Activated CD8-positive, alpha-beta memory T cell treated with anti-CD3 and anti-CD28 coated beads, Interleukin-2, amount 10 ng/mL, durations not matched to agents 7 days and 5 days (primary cell): ENCODE measurements at regions not wholly inside any gene's neighbourhood (a gene's known extent, or its start where the extent isn't known, plus 50 kb on each side); places are given as distances from the start of the nearest gene placed in this dataset.
"Not testable (repeated sequence)": the region's sequence is repeated elsewhere in the genome, so short reads cannot be mapped to it uniquely, and the experiment has no call there.

Source experiments
- ATAC-seq: fragments of 150-1000 bp; cut with Tn5 transposase; one replicate; pipeline ENCODE4 v1.10.0; 2021; ENCODE audit warnings: moderate library complexity
- CTCF ChIA-PET: fragments of 350-600 bp; sonication (Branson Sonifier 250); formaldehyde crosslinking; loops from one replicate; lab custom pipeline; 2021; ENCODE audit warnings: antibody characterized with exemption; lab: Charles Lee
- DNase-seq: peaks from one replicate; pipeline ENCODE4 v3.0.0-alpha.2; 2020
- H3K27ac Mint-ChIP-seq: one replicate; pipeline ENCODE4 v1.8.0; 2021; ENCODE audit warnings: mild to moderate bottlenecking, mixed read lengths
- H3K27me3 Mint-ChIP-seq: one replicate; pipeline ENCODE4 v1.8.0; 2021; ENCODE audit warnings: mixed read lengths
- H3K36me3 Mint-ChIP-seq: one replicate; pipeline ENCODE4 v1.8.0; 2021; ENCODE audit warnings: mild to moderate bottlenecking, mixed read lengths
- H3K4me1 Mint-ChIP-seq: one replicate; pipeline ENCODE4 v1.8.0; 2021; ENCODE audit warnings: mixed read lengths
- H3K4me3 Mint-ChIP-seq: one replicate; pipeline ENCODE4 v1.8.0; 2021; ENCODE audit warnings: mild to moderate bottlenecking, moderate library complexity, mixed read lengths
- H3K9me3 Mint-ChIP-seq: one replicate; pipeline ENCODE4 v1.8.0; 2022; ENCODE audit warnings: low read depth, mixed read lengths

- no peak overlapping the region for H3K4me3 Mint-ChIP-seq
- peaks cover 18% of the 10 kb centered on the region for H3K27me3 Mint-ChIP-seq
- ATAC-seq: no peak
- H3K4me1 Mint-ChIP-seq: peaks cover 11% of the 10 kb centered on the region
- no peaks in the 10 kb centered on the region for H3K9me3 Mint-ChIP-seq
- no peak for DNase-seq
- no peaks in the 10 kb centered on the region for H3K36me3 Mint-ChIP-seq
- CTCF ChIA-PET: no interaction called here
- H3K27ac Mint-ChIP-seq: no peak overlapping the region
These were observed 77.1 kb upstream of the UBE2E1 start for GRCh38 chr3:23728601-23729117.

- H3K9me3 Mint-ChIP-seq, CTCF ChIA-PET, H3K36me3 Mint-ChIP-seq, DNase-seq, H3K27ac Mint-ChIP-seq, ATAC-seq, H3K4me3 Mint-ChIP-seq: not testable (repeated sequence)
- peaks cover 11% of the 10 kb centered on the region for H3K4me1 Mint-ChIP-seq
- peaks cover 18% of the 10 kb centered on the region for H3K27me3 Mint-ChIP-seq
These were observed 76.4 kb upstream of the UBE2E1 start for GRCh38 chr3:23729362-23729761.

- CTCF ChIA-PET: no interaction called here
- Mint-ChIP-seq H3K9me3 (no peaks in the 10 kb centered on the region), H3K27ac (no peak overlapping the region), H3K36me3 (no peaks in the 10 kb centered on the region), H3K4me3 (no peak overlapping the region), H3K4me1 (no peaks in the 10 kb centered on the region), H3K27me3 (peaks cover 46% of the 10 kb centered on the region)
- DNase-seq (no peak), ATAC-seq (no peak)
These were observed 71.3 kb upstream of the UBE2E1 start for GRCh38 chr3:23734481-23734880.

- Mint-ChIP-seq H3K27ac (peak overlapping the region; percentile 36), H3K4me1 (no peaks in the 10 kb centered on the region)
- CTCF ChIA-PET: no interaction called here
These were observed 70.7 kb upstream of the UBE2E1 start for GRCh38 chr3:23735062-23735461.

GRCh38 chr3:23735535-23736326 is 70.0 kb upstream of the UBE2E1 start:
- no peak for DNase-seq
- peaks cover 54% of the 10 kb centered on the region for H3K27me3 Mint-ChIP-seq
- H3K27ac Mint-ChIP-seq: no peak overlapping the region
- H3K4me3 Mint-ChIP-seq: no peak overlapping the region
- no peaks in the 10 kb centered on the region for H3K36me3 Mint-ChIP-seq
- no peaks in the 10 kb centered on the region for H3K9me3 Mint-ChIP-seq
- H3K4me1 Mint-ChIP-seq: peaks cover 5% of the 10 kb centered on the region
- no peak for ATAC-seq
- CTCF ChIA-PET: no interaction called here

More at GRCh38 chr3:23735062-23735461, 70.7 kb upstream of the UBE2E1 start:
- Mint-ChIP-seq H3K36me3 (no peaks in the 10 kb centered on the region), H3K9me3 (no peaks in the 10 kb centered on the region), H3K27me3 (peaks cover 50% of the 10 kb centered on the region), H3K4me3 (no peak overlapping the region)
- DNase-seq (no peak), ATAC-seq (no peak)

GRCh38 chr3:23738944-23739343 is 66.8 kb upstream of the UBE2E1 start:
- H3K27ac Mint-ChIP-seq: no peak overlapping the region
- ATAC-seq (no peak), DNase-seq (no peak)
- peaks cover 11% of the 10 kb centered on the region for H3K4me1 Mint-ChIP-seq
- H3K4me3 Mint-ChIP-seq: no peak overlapping the region
- CTCF ChIA-PET: interaction anchor here (1.5 kb wide), 1 partner anchor 22 kb away, joined by 4 read pairs; no protein-coding TSS in a partner anchor
- no peaks in the 10 kb centered on the region for H3K9me3 Mint-ChIP-seq
- H3K27me3 Mint-ChIP-seq: peaks cover 69% of the 10 kb centered on the region
- H3K36me3 Mint-ChIP-seq: no peaks in the 10 kb centered on the region

- H3K9me3 Mint-ChIP-seq: no peaks in the 10 kb centered on the region
- ATAC-seq: no peak
These were observed 66.2 kb upstream of the UBE2E1 start for GRCh38 chr3:23739536-23739935.

GRCh38 chr3:23740517-23740965 is 65.2 kb upstream of the UBE2E1 start:
- Mint-ChIP-seq H3K9me3 (no peaks in the 10 kb centered on the region), H3K36me3 (no peaks in the 10 kb centered on the region), H3K4me3 (no peak overlapping the region), H3K4me1 (peaks cover 11% of the 10 kb centered on the region), H3K27me3 (peaks cover 61% of the 10 kb centered on the region), H3K27ac (peak overlapping the region; percentile 58)
- CTCF ChIA-PET: interaction anchor here (1.5 kb wide), 1 partner anchor 21 kb away, joined by 4 read pairs; no protein-coding TSS in a partner anchor
- peak; percentile 89 for ATAC-seq
- peak; percentile 80 for DNase-seq

More at GRCh38 chr3:23739536-23739935, 66.2 kb upstream of the UBE2E1 start:
- no peaks in the 10 kb centered on the region for H3K36me3 Mint-ChIP-seq
- no peak overlapping the region for H3K27ac Mint-ChIP-seq
- peaks cover 11% of the 10 kb centered on the region for H3K4me1 Mint-ChIP-seq
- CTCF ChIA-PET: interaction anchor here (1.5 kb wide), 1 partner anchor 22 kb away, joined by 4 read pairs; no protein-coding TSS in a partner anchor
- H3K4me3 Mint-ChIP-seq: no peak overlapping the region
- DNase-seq: no peak
- peaks cover 69% of the 10 kb centered on the region for H3K27me3 Mint-ChIP-seq

GRCh38 chr3:23741036-23741706 is 64.6 kb upstream of the UBE2E1 start:
- CTCF ChIA-PET: no interaction called here
- H3K4me1 Mint-ChIP-seq: peaks cover 11% of the 10 kb centered on the region
- peaks cover 55% of the 10 kb centered on the region for H3K27me3 Mint-ChIP-seq
- H3K36me3 Mint-ChIP-seq: no peaks in the 10 kb centered on the region
- no peak for ATAC-seq
- H3K27ac Mint-ChIP-seq: no peak overlapping the region
- H3K9me3 Mint-ChIP-seq: no peaks in the 10 kb centered on the region
- DNase-seq: no peak
- H3K4me3 Mint-ChIP-seq: no peak overlapping the region

- Mint-ChIP-seq H3K9me3 (no peaks in the 10 kb centered on the region), H3K27me3 (peaks cover 57% of the 10 kb centered on the region), H3K4me1 (peaks cover 11% of the 10 kb centered on the region), H3K36me3 (no peaks in the 10 kb centered on the region), H3K4me3 (no peak overlapping the region), H3K27ac (no peak overlapping the region)
- DNase-seq: no peak
- CTCF ChIA-PET: no interaction called here
- ATAC-seq: no peak
These were observed 62.5 kb upstream of the UBE2E1 start for GRCh38 chr3:23743141-23743784.

GRCh38 chr3:23746441-23746840 is 59.3 kb upstream of the UBE2E1 start:
- H3K27ac Mint-ChIP-seq: no peak overlapping the region
- H3K4me3 Mint-ChIP-seq: no peak overlapping the region
- H3K4me1 Mint-ChIP-seq: no peaks in the 10 kb centered on the region
- no peak for ATAC-seq
- no peak for DNase-seq
- peaks cover 48% of the 10 kb centered on the region for H3K27me3 Mint-ChIP-seq
- no peaks in the 10 kb centered on the region for H3K9me3 Mint-ChIP-seq
- CTCF ChIA-PET: interaction anchor here (0.6 kb wide), 1 partner anchor 33 kb away, joined by 3 read pairs; no protein-coding TSS in a partner anchor
- H3K36me3 Mint-ChIP-seq: no peaks in the 10 kb centered on the region

- CTCF ChIA-PET: no interaction called here
These were observed 57.9 kb upstream of the UBE2E1 start for GRCh38 chr3:23747841-23748240.

GRCh38 chr3:23748398-23749110 is 57.2 kb upstream of the UBE2E1 start:
- no peak for ATAC-seq
- Mint-ChIP-seq H3K9me3 (no peaks in the 10 kb centered on the region), H3K36me3 (no peaks in the 10 kb centered on the region), H3K27me3 (peaks cover 32% of the 10 kb centered on the region), H3K4me3 (no peak overlapping the region), H3K4me1 (no peaks in the 10 kb centered on the region), H3K27ac (no peak overlapping the region)
- no peak for DNase-seq
- CTCF ChIA-PET: no interaction called here

More at GRCh38 chr3:23747841-23748240, 57.9 kb upstream of the UBE2E1 start:
- Mint-ChIP-seq H3K27ac (no peak overlapping the region), H3K4me3 (no peak overlapping the region), H3K4me1 (no peaks in the 10 kb centered on the region), H3K9me3 (no peaks in the 10 kb centered on the region), H3K36me3 (no peaks in the 10 kb centered on the region), H3K27me3 (peaks cover 39% of the 10 kb centered on the region)
- ATAC-seq (no peak), DNase-seq (no peak)
